NB4 (cell line): ENCODE measurements at regions not wholly inside any gene's neighbourhood (a gene's known extent, or its start where the extent isn't known, plus 50 kb on each side); places are given as distances from the start of the nearest gene placed in this dataset.

Experiments used
- CTCF ChIP-seq: IDR thresholded peaks from one replicate; pipeline ENCODE4 v1.5.1; 2012; ENCODE audit warnings: low read depth, low read length
- MAX ChIP-seq: IDR thresholded peaks from 2 replicates; pipeline ENCODE4 v1.6.1; 2011; ENCODE audit warnings: low read depth, low read length
- POLR2A ChIP-seq: IDR thresholded peaks from 2 replicates; pipeline ENCODE4 v1.6.1; 2011; ENCODE audit warnings: mild to moderate bottlenecking; ENCODE audit not compliant: insufficient read length; ENCODE audit errors: extremely low read depth

GRCh38 chr3:21879184-21879886 is 128.3 kb upstream of the ZNF385D start:
- TF ChIP-seq CTCF (no peak), POLR2A (no peak), MAX (no peak)
